Gastroesophageal sphincter (tissue), 3 donors: ENCODE measurements at regions not wholly inside any gene's neighbourhood (a gene's known extent, or its start where the extent isn't known, plus 50 kb on each side); places are given as distances from the start of the nearest gene placed in this dataset.

ENCODE experiments used
- CTCF ChIP-seq, 4 experiments: fragments of 200-600 bp in 2 of 4; fragments of 450-650 bp in 2 of 4; sonication (generic) in 1 of 4; IDR thresholded peaks; one replicate each; pipeline ENCODE4 v1.5.1; 2017 to 2019; ENCODE audit warnings: antibody characterized with exemption in 4 of 4, mild to moderate bottlenecking in 2 of 4, moderate library complexity in 2 of 4
- POLR2A ChIP-seq, 2 donors: fragments of 450-650 bp; IDR thresholded peaks; one replicate each; pipeline ENCODE4 v1.6.1; 2017; ENCODE audit warnings: antibody characterized with exemption in 2 of 2, mild to moderate bottlenecking in 2 of 2, moderate library complexity in 1 of 2

- TF ChIP-seq CTCF (IDR thresholded peaks at IDR 0.05) (no peak), POLR2A (IDR thresholded peaks at IDR 0.05) (no peak)
These were observed 663.3 kb downstream of the SUCLG1 start for GRCh38 chr2:83795777-83796176.
